ENCODE measurements at regions not wholly inside any gene's neighbourhood (a gene's known extent, or its start where the extent isn't known, plus 50 kb on each side); places are given as distances from the start of the nearest gene placed in this dataset.

DNA sequence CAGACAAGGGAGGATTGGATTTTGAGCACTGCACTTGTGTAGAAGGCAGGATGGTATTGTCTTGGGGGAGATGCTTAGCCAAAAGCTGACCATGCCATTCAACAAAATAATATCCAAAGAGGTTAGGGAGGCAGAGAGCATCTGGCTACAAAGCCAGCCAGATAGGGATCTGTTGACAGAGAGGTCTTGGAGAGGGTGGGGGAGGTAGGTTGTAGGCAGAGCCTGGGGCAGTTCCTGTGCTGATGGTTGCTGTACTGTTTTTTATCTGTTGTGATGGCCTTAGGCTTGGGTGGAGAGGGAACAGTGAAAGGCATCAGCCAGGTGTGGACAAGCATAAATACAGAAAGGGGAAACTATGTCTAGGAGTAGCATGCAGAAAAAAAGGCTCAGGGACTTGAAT, 100.9 kb downstream of the AQP4 start:
- H3K36me3 Mint-ChIP-seq (ENCODE audit: insufficient read depth, unreplicated experiment): no peaks in the 10 kb centered on the region
- CTCF ChIA-PET: interaction anchor here (0.7 kb wide), 1 partner anchor 359 kb away, joined by 3 read pairs; no protein-coding TSS in a partner anchor
- H3K27ac Mint-ChIP-seq (ENCODE audit: unreplicated experiment): no peak overlapping the region
- DNase-seq: no peak
- intact Hi-C loops (cut with micrococcal nuclease; ENCODE audit: unreplicated experiment): no loop called here
- no peaks in the 10 kb centered on the region for H3K27me3 Mint-ChIP-seq (ENCODE audit: unreplicated experiment)
- H3K4me3 Mint-ChIP-seq (ENCODE audit: low read depth, unreplicated experiment): no peak overlapping the region
- TF ChIP-seq CTCF (IDR thresholded peaks at IDR 0.05; ENCODE audit: unreplicated experiment): no peak
- BruUV-seq (replicated peaks): no TSS peak
- H3K9me3 Mint-ChIP-seq (ENCODE audit: low read depth, unreplicated experiment): peaks cover 4% of the 10 kb centered on the region
- H3K4me1 Mint-ChIP-seq (ENCODE audit: low read depth, unreplicated experiment): peaks cover 17% of the 10 kb centered on the region

- Mint-ChIP-seq H3K4me1 (ENCODE audit: low read depth, unreplicated experiment) (peaks cover 17% of the 10 kb centered on the region), H3K36me3 (ENCODE audit: insufficient read depth, unreplicated experiment) (no peaks in the 10 kb centered on the region), H3K9me3 (ENCODE audit: low read depth, unreplicated experiment) (peaks cover 4% of the 10 kb centered on the region), H3K4me3 (ENCODE audit: low read depth, unreplicated experiment) (no peak overlapping the region), H3K27ac (ENCODE audit: unreplicated experiment) (no peak overlapping the region), H3K27me3 (ENCODE audit: unreplicated experiment) (no peaks in the 10 kb centered on the region)
- intact Hi-C loops (cut with micrococcal nuclease; ENCODE audit: unreplicated experiment): no loop called here
- no peak for TF ChIP-seq CTCF (IDR thresholded peaks at IDR 0.05; ENCODE audit: unreplicated experiment)
- BruUV-seq (replicated peaks): no TSS peak
- no peak for DNase-seq
- CTCF ChIA-PET: interaction anchor here (0.7 kb wide), 1 partner anchor 358 kb away, joined by 3 read pairs; no protein-coding TSS in a partner anchor
These were observed 101.3 kb downstream of the AQP4 start for GRCh38 chr18:26764177-26764576.

GRCh38 chr18:26763446-26764110, 101.9 kb downstream of the AQP4 start:
- BruUV-seq (replicated peaks): no TSS peak
- no peak overlapping the region for H3K27ac Mint-ChIP-seq (ENCODE audit: unreplicated experiment)
- H3K4me1 Mint-ChIP-seq (ENCODE audit: low read depth, unreplicated experiment): peaks cover 20% of the 10 kb centered on the region
- intact Hi-C loops (cut with micrococcal nuclease; ENCODE audit: unreplicated experiment): no loop called here
- TF ChIP-seq CTCF (IDR thresholded peaks at IDR 0.05; ENCODE audit: unreplicated experiment): no peak
- no peaks in the 10 kb centered on the region for H3K27me3 Mint-ChIP-seq (ENCODE audit: unreplicated experiment)
- H3K9me3 Mint-ChIP-seq (ENCODE audit: low read depth, unreplicated experiment): peaks cover 4% of the 10 kb centered on the region
- no peaks in the 10 kb centered on the region for H3K36me3 Mint-ChIP-seq (ENCODE audit: insufficient read depth, unreplicated experiment)
- no peak overlapping the region for H3K4me3 Mint-ChIP-seq (ENCODE audit: low read depth, unreplicated experiment)
- CTCF ChIA-PET: no interaction called here
- DNase-seq: no peak

DNA sequence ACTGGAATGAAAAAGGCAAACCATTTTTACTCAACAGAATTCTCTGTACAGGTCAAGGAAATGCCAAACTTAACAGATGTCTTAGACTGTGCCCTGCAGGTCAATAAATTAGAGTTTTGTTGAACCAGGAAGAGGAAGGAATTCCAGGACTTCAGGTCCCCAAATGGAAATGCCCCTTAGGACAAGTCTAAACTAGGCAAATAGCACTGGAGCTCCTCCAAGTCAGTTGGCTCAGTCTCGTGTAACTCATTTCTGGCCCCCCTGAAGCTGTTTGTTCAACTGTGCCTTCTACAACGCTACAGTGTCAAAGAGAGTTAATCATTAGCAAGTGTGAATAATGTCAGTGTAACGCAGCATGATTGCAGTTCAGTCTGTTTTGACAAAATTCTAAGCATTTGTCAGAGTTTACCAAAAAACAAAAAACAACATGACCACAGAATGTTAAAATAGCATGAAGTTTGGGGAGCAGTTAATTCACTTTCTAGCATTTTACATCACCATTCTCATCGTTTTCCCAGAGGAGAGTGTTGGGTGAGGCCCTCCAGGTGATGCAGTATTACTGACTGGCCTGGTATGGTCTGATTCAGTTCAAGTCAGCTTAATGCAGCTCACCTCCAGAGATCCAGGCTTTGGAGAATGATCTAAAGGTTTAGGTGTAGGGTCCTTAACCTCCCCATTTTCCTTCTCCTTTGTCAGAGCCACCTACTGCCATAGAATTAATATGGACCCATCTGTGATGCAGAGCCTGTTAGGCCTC, 108.1 kb downstream of the AQP4 start:
- TF ChIP-seq CTCF (IDR thresholded peaks at IDR 0.05; ENCODE audit: unreplicated experiment): no peak
- BruUV-seq (replicated peaks): no TSS peak
- H3K27ac Mint-ChIP-seq (ENCODE audit: unreplicated experiment): peak overlapping the region; percentile 65
- CTCF ChIA-PET: interaction anchor here (0.5 to 0.9 kb wide), 3 partner anchors 19 to 528 kb away, joined by 3 read pairs; no protein-coding TSS in a partner anchor
- intact Hi-C loops (cut with micrococcal nuclease; ENCODE audit: unreplicated experiment): loop anchor here (5.0 kb wide), 1 partner anchor 100 kb away; no protein-coding TSS in a partner anchor
- DNase-seq: peak; percentile 56
- no peaks in the 10 kb centered on the region for H3K27me3 Mint-ChIP-seq (ENCODE audit: unreplicated experiment)
- H3K4me3 Mint-ChIP-seq (ENCODE audit: low read depth, unreplicated experiment): peak overlapping the region; percentile 27
- H3K9me3 Mint-ChIP-seq (ENCODE audit: low read depth, unreplicated experiment): no peaks in the 10 kb centered on the region
- H3K4me1 Mint-ChIP-seq (ENCODE audit: low read depth, unreplicated experiment): peaks cover 52% of the 10 kb centered on the region
- no peaks in the 10 kb centered on the region for H3K36me3 Mint-ChIP-seq (ENCODE audit: insufficient read depth, unreplicated experiment)
